Karpas-422 (cell line): ENCODE measurements at regions not wholly inside any gene's neighbourhood (a gene's known extent, or its start where the extent isn't known, plus 50 kb on each side); places are given as distances from the start of the nearest gene placed in this dataset.

ENCODE experiments used
- DNase-seq: peaks from one replicate; pipeline ENCODE4 v3.0.0-alpha.2; 2015
- H2AFZ ChIP-seq: fragments of 200-600 bp; sonication (generic); 2 replicates; pipeline ENCODE4 v1.6.1; 2014; ENCODE audit warnings: antibody characterized with exemption, low read length, mixed read lengths
- H3K27ac ChIP-seq: fragments of 200-600 bp; sonication (generic); 2 replicates; pipeline ENCODE4 v1.5.1; 2014; ENCODE audit warnings: mild to moderate bottlenecking, low read length, moderate library complexity
- H3K27me3 ChIP-seq: fragments of 200-600 bp; sonication (generic); 2 replicates; pipeline ENCODE4 v1.6.1; 2014; ENCODE audit warnings: low read length, mixed read lengths
- H3K36me3 ChIP-seq: fragments of 200-600 bp; sonication (generic); 2 replicates; pipeline ENCODE4 v1.6.1; 2014; ENCODE audit warnings: low read length, mixed read lengths; ENCODE audit not compliant: insufficient read depth
- H3K4me1 ChIP-seq: fragments of 200-600 bp; sonication (generic); 2 replicates; pipeline ENCODE4 v1.6.1; 2014; ENCODE audit warnings: mild to moderate bottlenecking, low read length, mixed read lengths
- H3K4me2 ChIP-seq: fragments of 200-600 bp; sonication (generic); 2 replicates; pipeline ENCODE4 v1.6.1; 2014; ENCODE audit warnings: low read length, low read depth, mild to moderate bottlenecking; ENCODE audit not compliant: poor library complexity, severe bottlenecking
- H3K4me3 ChIP-seq: fragments of 200-600 bp; sonication (generic); 2 replicates; pipeline ENCODE4 v1.5.1; 2014; ENCODE audit warnings: mild to moderate bottlenecking, antibody characterized with exemption, low read length, mixed read lengths
- H3K79me2 ChIP-seq: fragments of 200-600 bp; sonication (generic); 2 replicates; pipeline ENCODE4 v1.6.1; 2014; ENCODE audit warnings: mild to moderate bottlenecking, low read length, mixed read lengths
- H3K9ac ChIP-seq: fragments of 200-600 bp; sonication (generic); 2 replicates; pipeline ENCODE4 v1.6.0; 2014; ENCODE audit warnings: low read length
- H3K9me2 ChIP-seq: fragments of 200-600 bp; sonication (generic), shearing (Covaris generic); replicated peaks from 2 replicates; pipeline ENCODE4 v1.6.0; 2014; ENCODE audit warnings: mild to moderate bottlenecking, low read length, moderate library complexity; ENCODE audit not compliant: insufficient read depth
- H3K9me3 ChIP-seq: fragments of 300-700, 200-600 bp; sonication (generic); 2 replicates; pipeline ENCODE4 v1.6.1; 2014; ENCODE audit warnings: low read length, mixed read lengths
- H4K20me1 ChIP-seq: fragments of 200-600 bp; sonication (generic); 2 replicates; pipeline ENCODE4 v1.6.1; 2014; ENCODE audit warnings: mild to moderate bottlenecking, antibody characterized with exemption, low read length, low read depth; ENCODE audit not compliant: insufficient read depth

DNA sequence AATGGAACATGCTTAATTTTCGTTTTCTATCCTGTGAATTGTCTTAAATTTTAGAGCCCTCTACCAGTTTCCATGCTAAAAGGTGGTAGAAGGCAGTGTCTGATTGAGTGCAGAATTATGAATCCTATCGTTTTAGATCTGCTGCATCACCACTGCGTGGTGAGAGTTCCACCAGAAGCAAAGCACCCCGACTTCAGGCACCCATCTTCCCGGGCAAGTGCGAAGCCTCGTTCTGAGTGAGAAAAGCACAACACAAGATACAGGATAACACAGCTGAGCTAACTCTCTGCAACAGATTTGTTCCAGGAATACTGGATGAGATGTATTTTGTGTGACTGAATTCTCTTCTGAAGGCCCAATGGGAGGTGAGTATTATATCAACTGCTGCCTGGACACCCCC is 471.5 kb downstream of the EIPR1 start:
- Histone ChIP-seq H3K36me3 (no peaks in the 10 kb centered on the region), H3K27me3 (no peaks in the 10 kb centered on the region), H3K4me3 (no peak overlapping the region), H4K20me1 (no peaks in the 10 kb centered on the region), H3K4me1 (peaks cover 9% of the 10 kb centered on the region), H3K79me2 (no peaks in the 10 kb centered on the region), H3K9me3 (no peaks in the 10 kb centered on the region), H3K4me2 (no peak overlapping the region), H3K9ac (no peak overlapping the region), H3K9me2 (no peaks in the 10 kb centered on the region), H2AFZ (no peak overlapping the region), H3K27ac (no peak overlapping the region)
- DNase-seq, result no peak

DNA sequence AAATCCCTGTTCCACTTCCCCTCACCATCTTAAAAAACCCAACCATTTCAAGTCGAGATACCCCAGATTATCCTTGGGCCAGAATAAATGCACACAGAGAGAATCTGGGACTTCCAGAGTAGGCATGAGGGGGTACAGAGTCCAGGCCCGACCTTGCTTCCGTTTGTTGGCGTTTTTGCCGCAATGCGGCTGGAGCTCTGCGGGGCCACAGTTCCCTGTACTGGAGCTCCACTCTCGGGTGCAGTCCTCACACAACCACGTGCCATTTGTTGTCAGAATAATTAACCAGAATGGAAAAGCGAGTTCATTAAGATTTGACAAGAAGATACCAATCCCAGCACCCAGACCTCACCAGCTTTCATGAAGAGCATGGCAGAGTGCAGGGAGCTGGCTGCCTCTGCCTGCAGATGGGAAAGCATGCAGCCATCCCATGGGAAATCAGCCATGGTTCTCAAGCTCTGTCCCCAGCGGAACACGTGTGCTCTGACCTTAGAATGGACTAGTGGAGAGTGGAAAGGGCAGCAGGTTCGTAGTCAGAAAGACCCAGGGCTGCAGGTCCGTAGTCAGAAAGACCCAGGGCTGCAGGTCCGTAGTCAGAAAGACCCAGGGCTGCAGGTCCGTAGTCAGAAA is 472.8 kb downstream of the EIPR1 start:
- H3K27ac ChIP-seq, result no peak overlapping the region
- H3K9ac ChIP-seq, result no peak overlapping the region
- peaks cover 14% of the 10 kb centered on the region for H3K4me1 ChIP-seq
- H3K4me3 ChIP-seq, result no peak overlapping the region
- no peaks in the 10 kb centered on the region for H3K9me2 ChIP-seq
- H3K9me3 ChIP-seq, result no peaks in the 10 kb centered on the region
- no peak overlapping the region for H2AFZ ChIP-seq
- H3K36me3 ChIP-seq, result no peaks in the 10 kb centered on the region
- H4K20me1 ChIP-seq, result no peaks in the 10 kb centered on the region
- no peaks in the 10 kb centered on the region for H3K79me2 ChIP-seq
- H3K4me2 ChIP-seq, result no peak overlapping the region
- DNase-seq, result no peak
- H3K27me3 ChIP-seq, result no peaks in the 10 kb centered on the region

DNA sequence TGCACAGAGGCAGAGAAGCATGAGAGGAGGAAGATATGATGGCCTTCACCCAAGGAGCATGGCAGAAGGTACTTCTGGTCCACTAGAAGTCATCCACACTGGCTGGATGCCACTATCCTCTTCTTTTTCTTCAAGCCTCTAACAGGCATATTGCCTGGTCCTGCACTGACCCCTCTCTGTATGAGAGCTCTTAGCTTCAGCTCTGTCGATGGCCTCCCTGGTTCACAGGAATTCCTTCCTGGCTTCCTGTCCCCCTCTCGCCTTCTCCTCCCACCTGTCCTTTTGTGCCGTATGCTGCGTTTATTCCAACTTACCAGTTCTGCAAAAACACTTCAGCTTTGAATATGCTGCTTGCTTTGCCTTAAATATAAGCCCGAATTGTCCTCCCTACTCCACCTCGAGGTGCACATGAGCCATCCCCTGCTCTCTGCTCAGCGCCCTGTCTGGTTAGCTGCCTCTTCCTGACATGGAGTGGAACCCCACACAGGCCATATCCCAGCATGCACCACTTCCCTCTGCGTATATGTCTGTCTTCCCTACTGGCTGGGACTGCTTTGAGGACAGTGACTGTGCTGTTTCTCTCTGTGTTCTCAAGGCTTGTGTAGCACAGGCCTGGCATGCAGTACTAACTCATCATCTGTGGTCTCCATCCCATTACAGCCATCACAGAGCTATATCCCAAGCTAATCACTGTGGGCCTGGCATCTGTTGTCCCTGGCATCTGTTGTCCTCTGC is 474.9 kb downstream of the EIPR1 start:
- Histone ChIP-seq H3K4me3 (no peak overlapping the region), H3K4me1 (peaks cover 24% of the 10 kb centered on the region), H3K4me2 (no peak overlapping the region), H3K27ac (no peak overlapping the region), H3K9ac (no peak overlapping the region), H3K79me2 (no peaks in the 10 kb centered on the region), H3K27me3 (no peaks in the 10 kb centered on the region), H2AFZ (no peak overlapping the region; the same call in 1 of the 2 replicates), H4K20me1 (no peaks in the 10 kb centered on the region), H3K9me3 (no peaks in the 10 kb centered on the region), H3K36me3 (no peaks in the 10 kb centered on the region), H3K9me2 (no peaks in the 10 kb centered on the region)
- no peak for DNase-seq

DNA sequence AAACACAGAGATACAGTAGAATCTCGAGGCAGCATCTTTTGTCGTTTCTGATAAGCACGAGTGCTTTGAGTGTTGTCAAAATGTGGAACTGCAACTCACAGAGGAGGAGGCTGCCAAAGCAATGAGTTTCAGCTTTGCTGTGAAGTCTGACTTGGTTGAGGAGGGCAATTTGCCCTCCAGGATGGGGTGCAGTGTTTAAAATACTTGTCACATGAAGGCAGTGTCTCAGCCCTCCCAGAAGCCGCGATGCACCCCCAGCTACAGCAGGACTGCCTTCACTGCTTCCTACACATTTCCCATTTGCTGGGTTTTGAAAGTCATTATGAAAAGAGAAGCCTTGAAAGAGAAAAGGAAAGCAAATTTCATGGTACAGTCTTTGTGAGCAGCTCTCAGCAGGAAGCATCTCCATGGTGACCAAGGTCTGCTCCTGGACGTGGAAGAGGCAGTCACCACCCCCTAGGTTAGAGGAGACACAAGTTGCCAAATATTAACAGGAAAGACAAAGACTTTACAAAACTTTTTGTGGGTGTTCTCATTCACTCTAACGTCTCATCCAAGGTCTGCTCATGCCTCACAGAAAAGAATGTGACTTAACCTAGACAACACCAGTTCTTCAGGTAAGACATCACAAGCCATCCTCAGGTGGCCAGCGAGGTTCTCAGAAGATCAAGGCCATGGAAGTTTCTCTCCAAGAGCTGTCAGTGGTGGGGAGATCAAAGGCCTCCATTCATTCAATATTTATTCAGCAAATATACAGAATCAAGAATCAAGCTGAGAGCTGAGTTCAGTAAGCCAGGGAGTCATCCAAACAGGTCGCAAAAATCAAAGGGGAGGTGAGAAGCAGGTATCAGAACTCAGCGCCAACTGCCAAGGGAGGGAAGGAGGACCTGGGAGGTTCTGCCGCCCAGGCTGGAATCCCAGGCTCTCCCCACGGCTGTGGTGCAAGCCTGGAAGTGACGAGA is 476.0 kb downstream of the EIPR1 start:
- H3K27ac ChIP-seq, result no peak overlapping the region
- H3K4me1 ChIP-seq, result peaks cover 24% of the 10 kb centered on the region
- H3K9ac ChIP-seq, result no peak overlapping the region
- no peaks in the 10 kb centered on the region for H3K79me2 ChIP-seq
- no peaks in the 10 kb centered on the region for H3K9me3 ChIP-seq
- H3K27me3 ChIP-seq, result no peaks in the 10 kb centered on the region
- no peaks in the 10 kb centered on the region for H3K36me3 ChIP-seq
- peak overlapping the region; percentile 34; the same call in 1 of the 2 replicates for H2AFZ ChIP-seq
- H3K4me2 ChIP-seq, result peak overlapping the region; percentile 21
- DNase-seq, result no peak
- no peaks in the 10 kb centered on the region for H4K20me1 ChIP-seq
- H3K9me2 ChIP-seq, result no peaks in the 10 kb centered on the region
- no peak overlapping the region for H3K4me3 ChIP-seq

DNA sequence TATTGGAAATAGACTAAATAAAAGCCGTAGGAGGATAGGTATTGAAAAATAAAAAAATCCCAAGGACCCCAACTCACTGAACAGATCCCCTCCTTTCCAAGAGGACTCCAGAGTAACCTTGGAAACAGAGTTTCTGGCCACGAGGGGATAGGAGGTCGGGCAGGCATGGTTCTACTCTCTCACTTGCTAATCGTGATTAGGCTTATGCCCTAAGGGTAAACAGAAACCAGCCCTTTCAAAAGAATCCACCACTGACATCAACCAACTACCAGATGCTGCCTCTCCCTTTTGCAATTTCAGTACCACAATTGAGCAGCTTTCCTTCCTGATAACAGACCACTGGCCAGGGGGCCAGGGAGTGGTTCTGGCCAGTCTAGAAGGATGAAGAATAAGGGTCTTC is 477.8 kb downstream of the EIPR1 start:
- Histone ChIP-seq H2AFZ (no peak overlapping the region), H3K4me2 (no peak overlapping the region), H3K79me2 (no peaks in the 10 kb centered on the region), H3K4me3 (no peak overlapping the region), H3K27ac (no peak overlapping the region), H3K9me2 (no peaks in the 10 kb centered on the region), H4K20me1 (no peaks in the 10 kb centered on the region), H3K4me1 (peaks cover 24% of the 10 kb centered on the region), H3K9me3 (no peaks in the 10 kb centered on the region), H3K27me3 (no peaks in the 10 kb centered on the region), H3K9ac (no peak overlapping the region), H3K36me3 (no peaks in the 10 kb centered on the region)
- DNase-seq, result no peak

DNA sequence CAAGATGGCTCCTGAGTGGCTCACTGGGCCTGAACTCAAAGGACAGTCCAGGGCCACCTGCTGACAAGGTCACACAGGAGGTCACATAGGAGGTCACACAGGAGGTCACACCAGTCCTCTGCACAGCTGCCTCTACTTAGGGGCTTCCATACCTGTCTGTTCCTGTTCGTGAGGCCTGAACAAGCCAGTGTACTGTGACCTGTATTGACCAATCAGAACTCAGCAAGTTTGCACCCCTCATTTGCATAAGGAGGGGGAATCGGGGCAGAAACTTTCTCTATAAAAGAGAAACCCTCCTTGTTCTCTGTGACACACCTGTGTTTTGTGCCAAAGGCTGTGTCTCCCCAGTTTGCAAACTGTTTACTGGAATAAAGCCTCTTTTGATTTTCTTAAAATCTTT is 478.9 kb downstream of the EIPR1 start:
- peaks cover 24% of the 10 kb centered on the region for H3K4me1 ChIP-seq
- no peaks in the 10 kb centered on the region for H3K36me3 ChIP-seq
- no peaks in the 10 kb centered on the region for H3K79me2 ChIP-seq
- no peaks in the 10 kb centered on the region for H3K27me3 ChIP-seq
- no peaks in the 10 kb centered on the region for H4K20me1 ChIP-seq
- H3K9me2 ChIP-seq, result no peaks in the 10 kb centered on the region
- no peak overlapping the region for H3K4me3 ChIP-seq
- peak overlapping the region; percentile 5 for H3K4me2 ChIP-seq
- H3K9ac ChIP-seq, result no peak overlapping the region
- no peak overlapping the region for H2AFZ ChIP-seq
- DNase-seq, result peak; percentile 59
- H3K27ac ChIP-seq, result no peak overlapping the region
- H3K9me3 ChIP-seq, result no peaks in the 10 kb centered on the region

DNA sequence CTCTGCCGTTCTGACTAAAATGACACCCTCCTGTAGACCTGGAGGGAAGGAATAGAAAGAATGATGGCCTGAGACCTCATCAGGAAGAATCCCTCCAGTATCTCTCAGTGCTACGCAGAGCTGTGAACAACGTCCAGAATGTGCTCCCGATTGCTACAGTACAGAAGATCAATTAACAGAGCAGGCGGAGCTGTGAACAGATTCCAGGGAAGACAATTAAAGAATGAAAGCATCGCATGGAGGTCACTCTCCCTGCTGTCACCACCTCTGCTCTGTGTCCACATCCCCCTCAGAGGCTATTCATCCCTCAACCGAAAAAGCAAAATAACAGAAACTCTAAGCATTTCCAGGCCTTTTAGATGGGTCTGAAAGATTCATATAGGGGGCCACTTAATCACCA is 481.0 kb downstream of the EIPR1 start:
- Histone ChIP-seq H3K9me3 (no peaks in the 10 kb centered on the region), H3K27me3 (no peaks in the 10 kb centered on the region), H3K4me2 (no peak overlapping the region), H3K9me2 (no peaks in the 10 kb centered on the region), H4K20me1 (no peaks in the 10 kb centered on the region), H3K79me2 (no peaks in the 10 kb centered on the region), H3K36me3 (no peaks in the 10 kb centered on the region), H3K4me1 (peaks cover 20% of the 10 kb centered on the region), H3K4me3 (no peak overlapping the region), H3K9ac (no peak overlapping the region), H3K27ac (no peak overlapping the region), H2AFZ (no peak overlapping the region)
- no peak for DNase-seq

DNA sequence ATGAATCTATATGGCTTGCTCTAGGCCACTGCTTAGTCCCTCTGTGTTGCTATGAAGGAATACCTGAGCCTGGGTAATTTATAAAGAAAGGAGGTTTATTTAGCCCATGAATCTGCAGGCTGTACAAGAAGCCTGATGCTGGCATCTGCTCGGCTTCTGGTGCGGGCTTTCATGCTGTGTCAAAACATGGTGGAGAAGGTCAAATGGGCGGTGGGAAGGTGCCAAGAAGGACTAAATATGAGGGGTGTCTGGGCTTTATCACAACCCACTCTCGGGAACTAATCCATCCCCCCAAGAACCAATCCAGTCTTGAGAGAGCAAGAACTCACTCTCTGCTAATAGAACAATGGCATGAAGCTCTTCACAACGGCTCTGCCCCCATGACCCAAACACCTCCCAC is 481.6 kb downstream of the EIPR1 start:
- DNase-seq, result no peak
- Histone ChIP-seq H3K79me2 (no peaks in the 10 kb centered on the region), H2AFZ (no peak overlapping the region), H4K20me1 (no peaks in the 10 kb centered on the region), H3K36me3 (no peaks in the 10 kb centered on the region), H3K9me3 (no peaks in the 10 kb centered on the region), H3K4me1 (peaks cover 14% of the 10 kb centered on the region), H3K9me2 (no peaks in the 10 kb centered on the region), H3K27me3 (no peaks in the 10 kb centered on the region), H3K9ac (no peak overlapping the region), H3K4me2 (no peak overlapping the region), H3K4me3 (no peak overlapping the region), H3K27ac (no peak overlapping the region)
